ENCODE measurements at regions not wholly inside any gene's neighbourhood (a gene's known extent, or its start where the extent isn't known, plus 50 kb on each side); places are given as distances from the start of the nearest gene placed in this dataset.
"Not testable (repeated sequence)": the region's sequence is repeated elsewhere in the genome, so short reads cannot be mapped to it uniquely, and the experiment has no call there.

DNA sequence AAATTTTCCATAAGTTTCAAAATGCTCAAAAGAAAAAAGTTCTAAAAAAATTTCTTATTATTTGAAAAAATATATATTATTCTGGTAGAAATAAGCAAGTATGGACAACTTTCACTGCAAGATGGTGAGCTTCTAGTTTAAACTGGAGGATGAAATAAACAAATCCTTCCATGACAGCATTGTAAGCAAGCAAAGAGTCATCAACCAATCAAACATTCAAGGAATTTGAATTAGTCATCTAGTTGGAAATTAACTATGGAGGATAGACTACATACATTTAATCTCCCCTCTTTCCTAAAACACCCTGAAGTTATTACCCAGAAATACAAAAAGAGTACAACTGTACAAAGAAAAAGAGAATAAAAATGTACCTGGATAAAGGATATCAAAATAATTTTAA, 51.0 kb upstream of the IRX5 start:
- no peak for DNase-seq

DNA sequence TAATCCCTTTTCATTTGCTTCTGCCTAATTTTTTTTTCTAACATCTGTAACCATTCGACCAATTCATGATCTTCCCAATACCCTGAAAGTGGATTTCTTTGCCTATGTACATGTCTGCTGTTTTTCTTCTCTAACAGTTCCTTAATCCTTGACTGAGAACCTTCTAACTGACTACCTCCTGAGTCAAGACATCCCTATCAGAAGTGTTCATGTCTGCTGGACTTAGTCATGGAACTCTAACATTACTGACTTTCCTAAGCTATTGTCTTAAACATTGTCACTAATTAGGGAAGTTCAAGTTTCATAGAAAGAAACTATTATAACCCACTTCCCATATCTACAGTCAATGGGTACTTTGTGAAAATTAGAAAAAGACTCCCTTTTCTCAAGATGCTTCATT, 52.4 kb upstream of the IRX5 start:
- no peak for DNase-seq

DNA sequence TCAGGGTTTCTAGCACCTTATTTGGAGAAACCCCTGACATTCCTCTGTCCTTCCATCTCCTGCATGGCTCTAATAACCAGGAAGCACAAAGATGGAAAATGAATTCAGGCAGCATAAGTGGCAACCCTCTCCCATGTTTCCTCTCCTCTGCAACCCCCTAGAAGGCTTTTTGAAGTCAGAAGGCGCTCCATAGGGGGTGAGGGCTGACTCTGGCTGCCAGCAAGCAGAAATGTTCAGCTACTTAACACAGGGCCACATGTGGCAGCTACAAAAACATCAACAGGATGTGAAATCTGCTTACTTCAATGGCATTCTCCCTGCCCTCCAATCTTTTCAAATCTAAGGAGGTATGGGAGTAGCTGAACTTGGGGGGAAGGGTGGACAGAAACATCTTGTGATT, 55.2 kb upstream of the IRX5 start:
- no peak for DNase-seq

DNA sequence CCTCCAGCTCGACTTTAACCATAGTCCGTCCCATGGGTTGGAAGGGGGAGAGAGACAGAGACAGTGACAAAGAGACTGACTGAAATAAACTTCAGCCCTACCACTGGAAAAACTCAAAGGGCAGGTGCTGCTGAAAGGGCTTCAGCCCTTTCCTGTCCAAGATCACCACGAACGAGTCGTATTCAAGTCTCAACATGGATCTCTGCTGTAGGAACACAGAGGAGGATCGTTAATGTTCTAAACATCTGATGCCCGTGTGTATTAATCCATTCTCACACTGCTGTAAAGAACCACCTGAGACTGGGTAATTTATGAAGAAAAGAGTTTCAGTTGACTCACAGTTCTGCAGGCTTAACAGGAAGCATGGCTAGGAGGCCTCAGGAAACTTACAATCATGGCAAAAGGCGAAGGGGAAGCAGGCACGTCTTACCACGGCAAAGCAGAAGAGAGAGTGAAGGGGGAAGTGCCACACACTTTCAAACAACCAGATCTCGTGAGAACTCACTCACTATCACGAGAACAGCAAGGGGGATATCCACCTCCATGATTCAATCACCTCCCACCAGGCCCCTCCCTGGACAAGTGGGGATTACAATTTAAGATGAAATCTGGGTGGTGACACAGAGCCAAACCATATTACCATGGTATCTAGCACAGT, 56.8 kb upstream of the IRX5 start:
- DNase-seq: not testable (repeated sequence)

DNA sequence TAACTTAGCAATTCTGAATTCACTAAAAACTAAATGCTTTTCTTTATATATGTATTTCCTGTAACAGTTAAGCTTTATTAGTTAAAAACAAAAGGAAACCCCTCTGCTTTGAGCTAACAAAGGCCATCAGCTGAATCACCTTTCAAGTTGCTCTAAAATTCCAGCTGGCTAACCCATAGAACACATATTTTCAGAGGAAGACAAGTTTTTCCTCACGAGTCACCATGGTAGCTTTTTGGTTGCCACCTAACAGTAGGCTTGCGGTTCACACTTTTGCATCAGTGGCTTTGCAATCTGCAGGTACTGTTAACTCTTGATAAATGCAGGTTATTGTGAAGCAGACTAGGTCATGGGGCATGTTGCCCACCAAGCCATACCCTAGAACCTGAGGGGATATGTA, 57.6 kb upstream of the IRX5 start:
- no peak for DNase-seq

DNA sequence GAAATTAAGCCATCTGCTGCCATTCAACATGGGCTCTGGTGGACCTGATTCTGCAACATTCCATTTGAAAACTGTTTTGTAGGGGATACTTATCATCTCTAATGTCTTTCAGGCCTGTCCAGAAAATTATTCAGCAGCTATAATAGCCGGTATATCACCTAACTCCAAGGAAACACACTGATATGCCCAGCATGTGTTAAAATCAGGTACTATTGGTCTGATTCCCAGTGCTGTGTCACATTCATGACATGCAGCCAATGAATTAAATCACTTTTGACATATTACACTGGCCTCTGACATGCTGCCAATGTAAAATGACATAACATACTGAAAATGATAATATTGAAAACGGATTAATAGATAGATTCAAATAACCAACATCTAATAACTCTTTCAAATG, 60.5 kb upstream of the IRX5 start:
- no peak for DNase-seq

DNA sequence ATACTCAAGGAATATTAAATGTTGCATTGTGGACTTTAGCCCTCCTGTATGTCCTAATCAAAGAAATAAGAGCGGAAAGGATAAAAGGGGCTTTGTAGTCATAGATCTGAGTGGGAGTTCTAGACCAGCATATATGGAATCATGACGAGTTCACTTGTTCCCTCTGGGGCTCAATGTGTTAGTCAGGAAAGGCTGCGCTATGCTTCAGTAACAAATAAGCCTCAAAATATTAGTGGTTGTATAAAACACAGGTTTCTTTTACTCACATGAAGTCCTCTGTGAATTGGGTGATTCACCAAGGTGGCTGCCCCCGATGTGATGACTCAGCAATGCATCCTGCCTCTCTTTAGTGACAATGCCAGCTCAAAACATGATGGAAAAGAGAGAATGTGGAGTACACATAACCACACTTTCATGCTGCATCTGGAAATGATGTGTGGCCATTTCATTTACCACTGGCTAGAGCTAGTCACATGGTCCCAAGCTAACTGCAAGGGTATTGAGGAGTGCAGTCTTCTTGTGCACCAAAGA, 63.3 kb upstream of the IRX5 start:
- DNase-seq: no peak

DNA sequence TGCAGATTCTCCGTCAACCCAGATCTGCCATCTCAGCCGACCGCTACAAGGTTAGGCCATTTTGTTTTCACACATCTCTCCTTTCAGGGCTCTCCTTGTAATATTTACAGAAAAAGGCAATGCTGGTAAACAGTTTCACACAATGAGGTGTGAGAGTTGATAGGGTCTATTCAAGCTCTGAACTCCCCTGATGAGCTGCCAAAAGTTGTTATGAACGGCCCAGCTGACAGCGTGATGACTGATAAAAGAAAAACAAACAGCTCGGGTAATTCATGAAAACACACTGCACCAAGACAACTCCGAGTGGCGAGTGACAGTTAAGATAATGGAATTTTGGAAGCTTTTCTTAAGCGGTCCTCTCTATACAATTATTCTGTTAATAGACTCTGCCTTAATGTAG, 68.1 kb upstream of the IRX5 start:
- DNase-seq: no peak

DNA sequence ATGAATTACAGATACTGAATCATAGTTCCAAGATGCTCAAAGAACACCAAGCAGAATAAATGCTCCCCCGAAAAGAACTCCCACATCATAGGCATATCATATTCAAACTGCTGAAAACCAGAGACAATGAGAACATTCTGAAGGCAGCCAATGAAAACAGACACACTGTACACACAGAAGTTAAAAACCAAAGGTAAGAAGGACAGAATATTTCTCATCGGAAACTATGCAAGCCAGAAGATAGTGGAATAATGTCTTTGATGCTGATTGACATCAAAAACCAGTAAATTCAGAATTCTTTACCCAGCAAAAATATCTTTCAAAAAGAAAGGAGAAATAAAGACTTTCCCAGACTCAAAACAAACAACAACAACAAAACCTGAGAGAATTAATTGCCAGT, 73.8 kb upstream of the IRX5 start:
- no peak for DNase-seq

DNA sequence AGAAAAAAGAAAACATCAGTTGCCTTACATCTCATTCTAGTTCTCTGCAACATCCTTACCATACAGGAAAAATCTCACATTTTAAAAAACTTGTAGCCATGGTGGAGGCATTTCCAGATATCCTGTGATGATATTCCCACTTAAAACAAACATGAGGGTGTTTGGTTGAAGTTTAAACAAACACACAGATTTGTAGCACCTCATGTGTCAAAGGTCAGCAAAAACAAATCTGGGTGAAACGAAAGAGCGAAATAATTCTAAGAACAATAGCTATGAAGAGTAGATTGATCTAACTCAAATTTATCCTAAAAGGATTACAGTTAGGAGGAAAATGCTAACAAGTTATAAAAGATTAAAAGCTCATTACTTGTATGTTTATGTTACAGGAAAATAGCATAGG, 83.1 kb upstream of the IRX5 start:
- DNase-seq: no peak

DNA sequence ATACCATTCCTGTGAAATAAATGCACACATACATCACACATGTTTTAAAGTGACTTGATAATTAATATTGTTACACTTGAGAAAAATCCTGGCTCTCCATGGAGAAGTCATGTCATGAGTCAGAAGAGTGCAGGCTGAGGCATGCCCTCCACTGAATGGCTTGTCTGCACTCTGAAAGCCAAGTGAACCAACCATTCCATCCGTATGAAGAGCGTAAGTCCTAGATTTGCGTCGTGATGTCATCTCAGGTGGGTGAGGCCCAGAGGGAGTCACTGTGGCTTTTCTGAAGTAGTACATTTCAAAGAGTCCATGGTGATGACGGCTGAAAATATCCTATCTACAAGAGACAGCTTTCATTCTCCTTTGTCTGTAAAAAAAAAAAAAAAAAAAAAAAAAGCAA, 83.5 kb upstream of the IRX5 start:
- no peak for DNase-seq

DNA sequence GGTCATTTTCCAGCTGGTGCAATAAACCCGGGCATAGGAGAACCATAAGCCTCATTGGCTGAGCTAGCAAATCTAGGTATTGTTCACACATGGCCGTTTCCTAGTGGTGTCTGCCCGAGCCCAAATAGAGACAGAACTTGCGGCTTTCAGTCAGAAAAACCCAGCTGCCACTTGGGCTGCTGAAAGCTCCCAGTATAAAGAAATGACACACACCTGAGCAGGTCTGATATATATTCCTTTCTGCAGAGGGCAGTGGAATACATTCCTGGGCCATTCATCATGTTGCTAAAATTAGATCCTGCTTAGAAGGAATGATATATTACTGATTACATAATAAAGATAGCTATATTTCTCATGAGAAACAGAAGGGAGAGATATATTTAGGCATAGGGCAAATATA, 83.9 kb upstream of the IRX5 start:
- no peak for DNase-seq

DNA sequence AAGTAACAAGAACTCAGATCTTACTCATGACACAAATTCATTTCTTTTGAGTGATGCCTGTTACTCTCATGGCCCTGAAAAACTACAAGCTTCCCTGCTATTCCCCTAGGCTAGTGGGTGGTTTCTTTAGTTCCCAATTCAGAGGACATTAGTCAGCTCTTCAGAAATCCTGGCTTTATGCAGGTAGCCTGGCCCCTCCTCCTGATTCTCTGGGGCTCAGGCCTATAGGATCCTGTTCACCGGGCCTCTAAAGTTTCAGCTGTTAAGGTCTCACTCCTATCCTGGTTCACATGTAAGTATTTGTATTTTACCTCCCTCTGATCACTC, 87.3 kb upstream of the IRX5 start:
- no peak for DNase-seq

DNA sequence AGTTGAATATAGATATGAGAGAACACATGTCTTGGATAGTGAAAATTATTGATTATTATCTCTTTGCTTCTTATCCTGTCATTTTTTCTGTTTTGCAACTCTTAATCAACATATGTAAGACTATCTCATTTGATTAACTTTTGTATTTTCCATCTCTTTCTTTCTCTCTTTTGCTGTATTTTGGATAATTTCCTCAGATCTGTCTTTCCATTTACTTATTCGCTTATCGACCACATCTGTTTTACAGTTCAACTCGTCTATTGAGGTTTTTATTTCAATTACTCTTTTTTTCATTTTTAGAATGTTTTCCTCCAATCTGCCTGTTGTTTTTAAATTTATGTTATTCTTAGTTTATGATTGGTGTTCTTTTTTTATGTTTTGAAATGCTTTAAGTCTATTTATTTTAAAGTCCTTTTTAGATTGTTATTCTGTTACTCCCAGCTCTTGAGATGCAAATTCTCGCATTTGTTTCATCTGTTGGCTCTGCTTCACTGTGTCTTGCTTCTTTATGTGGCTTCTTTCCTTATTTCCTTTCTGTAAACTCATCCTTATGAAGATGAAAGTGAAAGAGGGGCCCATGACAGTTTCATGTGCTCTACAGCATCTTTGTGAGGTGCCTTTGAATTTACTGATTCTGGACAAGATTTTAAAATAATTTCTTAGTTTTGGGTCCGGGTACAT, 87.8 kb upstream of the IRX5 start:
- DNase-seq: no peak

DNA sequence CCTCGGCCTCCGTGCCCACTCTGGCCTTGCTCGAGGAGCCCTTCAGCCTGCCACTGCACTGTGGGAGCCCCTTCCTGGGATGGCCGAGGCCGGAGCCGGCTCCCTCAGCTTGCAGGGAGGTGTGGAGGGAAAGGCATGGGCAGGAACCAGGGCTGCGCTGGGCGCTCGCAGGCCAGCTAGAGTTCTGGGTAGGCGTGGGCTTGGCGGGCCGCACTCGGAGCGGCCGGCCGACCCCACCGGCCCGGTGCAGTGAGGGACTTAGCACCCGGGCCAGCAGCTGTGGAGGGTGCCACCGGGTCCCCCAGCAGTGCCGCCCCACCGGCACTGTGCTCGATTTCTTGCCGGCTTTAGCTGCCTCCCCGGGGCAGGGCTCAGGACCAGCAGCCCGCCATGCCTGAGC, 101.0 kb upstream of the IRX5 start:
- DNase-seq: no peak

DNA sequence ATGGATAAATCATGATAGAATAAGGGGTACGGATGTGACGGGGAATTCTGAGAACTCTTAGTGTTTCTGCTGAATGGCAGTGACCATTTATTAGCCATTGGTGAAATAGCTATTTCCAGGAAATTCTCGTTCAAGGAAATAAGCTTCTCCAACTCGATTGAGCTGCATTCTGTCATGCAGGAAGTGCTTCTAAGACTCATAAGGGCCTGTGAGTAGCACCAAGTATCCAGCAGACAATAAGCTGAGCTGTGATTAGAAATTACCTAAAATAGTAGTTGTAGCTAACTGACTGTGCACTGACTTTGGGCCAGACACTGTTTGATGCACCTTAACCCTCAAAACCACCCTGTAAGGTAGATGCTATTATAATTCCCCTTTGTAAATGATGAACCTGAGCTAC, 107.8 kb upstream of the IRX5 start:
- no peak for DNase-seq

DNA sequence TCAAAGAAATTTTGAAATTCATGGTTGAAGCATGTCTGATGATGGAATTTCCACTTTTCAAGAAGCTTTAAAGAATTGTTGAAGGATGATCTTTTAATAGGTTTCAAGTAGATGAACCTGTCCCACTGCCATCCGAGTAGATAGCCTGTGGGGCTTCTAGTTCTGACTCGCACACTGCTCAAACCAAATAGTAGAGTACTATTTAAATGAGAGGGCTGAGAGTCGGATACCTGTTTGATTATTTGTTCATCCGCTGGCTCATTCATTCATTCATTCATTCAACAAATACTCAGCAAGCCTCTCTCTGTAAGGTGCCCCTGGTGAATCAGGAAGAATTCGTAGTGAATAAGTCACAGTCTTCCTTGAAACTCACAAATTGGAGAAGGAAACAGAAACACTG, 108.2 kb upstream of the IRX5 start:
- DNase-seq: no peak

DNA sequence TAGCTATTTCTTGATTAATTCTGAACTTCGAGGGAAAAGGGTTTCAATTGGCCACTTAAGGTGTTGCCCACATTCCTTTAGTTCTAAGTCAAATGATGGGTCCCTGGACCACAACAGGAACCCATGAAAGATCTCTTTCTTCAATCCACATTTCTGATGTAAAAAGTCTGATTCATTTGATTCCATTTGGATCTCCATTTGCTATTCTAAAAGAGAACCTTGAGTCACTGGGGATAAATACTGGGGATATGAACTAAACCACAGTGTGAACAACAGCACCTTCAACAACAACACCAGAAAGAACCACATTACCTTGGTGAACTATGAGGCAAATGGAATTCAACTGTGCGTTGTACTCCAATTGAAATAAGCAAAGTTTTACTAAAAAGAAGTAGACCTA, 108.9 kb upstream of the IRX5 start:
- no peak for DNase-seq

DNA sequence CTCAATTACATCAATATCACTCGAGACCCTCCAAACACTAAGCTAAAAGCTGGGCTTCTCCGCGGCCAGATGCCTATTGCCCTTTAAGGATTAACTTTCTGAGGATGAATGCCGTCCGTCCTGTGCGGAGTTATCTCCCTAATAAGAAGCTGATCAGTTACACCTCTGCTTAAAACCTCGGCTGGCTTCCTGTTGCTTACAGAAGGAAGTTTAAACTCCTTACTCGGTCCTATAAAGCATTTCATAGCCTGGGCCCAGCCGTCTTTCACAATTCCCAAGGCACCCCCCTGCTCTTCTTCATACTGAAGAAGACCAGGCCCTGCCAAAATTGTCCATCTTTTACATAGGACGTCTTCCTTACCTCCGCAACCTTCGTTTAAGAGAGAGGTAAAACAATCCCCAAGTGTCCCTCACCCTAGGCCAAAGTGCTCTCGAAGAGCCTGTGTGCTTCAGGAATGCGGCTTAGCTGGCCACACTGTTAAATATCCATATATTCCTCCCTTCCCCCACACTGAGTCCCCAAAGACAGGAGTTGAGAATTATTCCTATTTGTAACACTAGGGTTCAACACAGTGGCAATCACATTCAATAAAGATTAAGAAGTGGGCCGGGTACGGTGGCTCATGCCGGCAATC, 112.6 kb upstream of the IRX5 start:
- DNase-seq: no peak

DNA sequence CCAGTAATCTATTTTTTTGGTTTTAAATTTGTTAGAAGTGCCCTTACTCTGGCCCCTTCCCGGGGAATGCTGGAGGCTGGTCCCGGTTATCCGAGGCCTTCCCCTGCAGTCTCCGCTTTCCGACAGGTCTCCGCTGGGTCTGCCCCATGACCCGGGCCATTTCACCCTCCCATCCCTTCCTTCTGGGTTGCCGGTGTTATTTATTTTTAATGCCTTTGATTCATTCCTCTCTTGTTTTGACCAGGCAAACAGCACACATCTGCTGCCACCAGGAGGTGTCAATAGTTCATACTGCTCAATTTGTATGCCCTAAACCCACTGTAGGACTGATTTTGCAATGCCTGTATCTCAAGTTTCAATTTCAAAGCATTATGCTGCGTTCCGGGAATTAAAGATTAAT, 113.2 kb upstream of the IRX5 start:
- DNase-seq: no peak

DNA sequence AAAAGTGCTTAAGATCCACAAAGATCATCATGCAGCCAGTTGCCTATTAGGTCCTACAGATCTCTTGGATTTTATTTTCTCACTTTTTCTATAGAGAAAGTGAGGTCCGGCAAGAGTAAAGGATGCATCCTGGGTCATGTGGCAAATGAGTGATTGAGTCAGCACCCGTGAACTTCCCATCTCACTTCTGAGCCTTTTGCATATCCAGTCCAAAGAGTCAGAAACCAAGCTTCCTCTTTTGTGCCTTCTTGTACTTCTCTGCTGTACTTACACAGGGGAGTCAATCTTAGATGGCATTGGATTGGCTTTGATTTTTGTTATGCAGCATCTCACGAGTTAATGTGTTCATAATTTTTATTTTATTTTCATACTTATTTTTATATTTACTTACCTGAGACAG, 114.2 kb upstream of the IRX5 start:
- DNase-seq: no peak

DNA sequence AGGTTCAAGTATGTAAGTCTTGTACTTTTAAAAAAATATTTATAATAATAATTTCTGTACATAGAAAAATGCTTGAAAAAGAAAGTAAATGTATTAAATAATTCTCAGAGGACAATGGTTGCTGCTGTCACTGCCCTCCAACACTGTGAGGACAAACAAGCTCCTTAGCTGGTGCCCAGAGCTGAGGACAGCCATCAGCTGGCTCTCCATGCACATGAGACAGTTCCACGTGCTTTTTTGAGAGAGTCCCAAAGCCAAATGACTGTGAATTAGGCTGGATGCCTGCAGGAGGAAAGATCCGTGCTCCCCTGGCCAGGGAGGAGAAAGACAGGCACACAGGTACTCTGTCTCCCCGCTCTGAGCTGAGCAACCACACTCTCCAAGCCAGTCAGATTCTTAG, 115.5 kb upstream of the IRX5 start:
- no peak for DNase-seq

DNA sequence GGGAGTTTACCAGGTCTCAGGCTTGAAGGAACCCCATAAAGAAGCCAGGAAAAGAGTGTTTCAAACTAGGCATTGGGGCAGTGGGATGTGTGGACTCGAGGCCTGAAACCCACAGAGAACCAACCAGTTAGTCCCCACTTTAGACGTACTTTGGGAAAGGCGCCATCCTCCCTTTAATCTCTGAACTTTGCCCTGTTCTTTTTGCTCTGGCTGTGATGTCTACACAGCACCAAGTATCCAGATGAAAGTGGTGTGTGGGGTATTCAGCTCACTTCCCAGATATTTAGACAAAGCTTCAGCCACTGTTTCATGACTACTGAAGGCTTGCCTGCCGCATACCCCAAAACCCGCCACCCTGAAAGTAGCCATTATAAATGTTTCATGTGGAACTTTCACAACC, 116.9 kb upstream of the IRX5 start:
- DNase-seq: no peak

DNA sequence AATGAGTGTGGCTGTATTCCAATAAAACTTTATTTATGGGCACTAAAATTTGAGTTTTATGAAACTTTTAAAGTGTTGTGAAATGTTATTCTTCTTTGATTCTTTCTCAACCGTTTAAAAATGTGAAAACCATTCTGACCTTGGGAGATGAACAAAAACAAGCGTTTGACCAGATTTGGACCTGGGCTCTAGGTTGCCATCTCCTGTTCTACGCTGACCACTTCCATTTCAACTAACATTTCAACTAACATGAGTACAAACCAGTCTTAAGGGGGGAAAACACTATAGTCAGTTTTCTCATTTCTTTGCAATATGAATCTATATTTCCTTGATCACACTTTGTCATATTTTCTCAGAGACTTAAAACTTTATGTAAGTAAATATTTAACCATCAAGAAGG, 118.4 kb upstream of the IRX5 start:
- DNase-seq: peak; percentile 7

All from muscle of arm (tissue), 1 donor.